Panc1 (cell line): ENCODE measurements at regions not wholly inside any gene's neighbourhood (a gene's known extent, or its start where the extent isn't known, plus 50 kb on each side); places are given as distances from the start of the nearest gene placed in this dataset.

ENCODE experiments used
- TCF7L2 ChIP-seq: IDR thresholded peaks from 2 replicates; pipeline ENCODE4 v1.6.1; 2011; ENCODE audit warnings: mild to moderate bottlenecking, low read depth, low read length, inconsistent platforms
- TF ChIP-seq, protein P1 (sequence below): fragments of 450-650 bp; IDR thresholded peaks from 2 replicates; pipeline ENCODE4 v1.5.1; 2017; ENCODE audit warnings: mild to moderate bottlenecking

DNA sequence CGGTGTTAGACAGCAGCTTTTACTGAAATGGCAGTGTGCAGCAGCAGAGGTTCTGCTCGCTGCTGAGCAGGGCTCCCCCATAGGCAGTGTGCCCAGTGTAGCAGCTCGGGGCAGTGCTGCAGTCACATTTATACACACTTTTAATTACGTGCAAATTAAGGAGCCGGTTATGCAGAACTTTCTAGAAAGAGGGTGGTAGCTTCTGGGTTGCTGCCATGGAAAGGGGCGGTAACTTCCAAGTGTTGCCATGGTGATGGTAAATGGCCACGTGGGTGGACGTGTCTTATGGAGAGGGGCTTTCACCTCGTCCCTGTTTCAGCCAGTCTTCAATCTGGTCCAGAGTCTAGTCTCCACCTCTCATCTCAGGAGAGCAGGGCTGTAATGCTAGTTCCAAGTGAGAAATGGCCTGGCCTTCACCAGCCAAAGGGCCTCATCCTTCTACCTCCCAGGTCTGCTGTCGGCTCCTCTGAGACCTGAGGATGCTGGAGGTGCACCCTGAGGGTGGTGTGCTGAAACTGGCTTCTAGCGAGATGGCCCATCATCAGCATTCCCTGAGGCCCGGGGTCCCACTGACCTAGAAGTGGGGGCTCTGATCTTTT, 180.5 kb upstream of the PMEPA1 start:
- no peak for TF ChIP-seq TCF7L2
- TF ChIP-seq, protein P1, sequence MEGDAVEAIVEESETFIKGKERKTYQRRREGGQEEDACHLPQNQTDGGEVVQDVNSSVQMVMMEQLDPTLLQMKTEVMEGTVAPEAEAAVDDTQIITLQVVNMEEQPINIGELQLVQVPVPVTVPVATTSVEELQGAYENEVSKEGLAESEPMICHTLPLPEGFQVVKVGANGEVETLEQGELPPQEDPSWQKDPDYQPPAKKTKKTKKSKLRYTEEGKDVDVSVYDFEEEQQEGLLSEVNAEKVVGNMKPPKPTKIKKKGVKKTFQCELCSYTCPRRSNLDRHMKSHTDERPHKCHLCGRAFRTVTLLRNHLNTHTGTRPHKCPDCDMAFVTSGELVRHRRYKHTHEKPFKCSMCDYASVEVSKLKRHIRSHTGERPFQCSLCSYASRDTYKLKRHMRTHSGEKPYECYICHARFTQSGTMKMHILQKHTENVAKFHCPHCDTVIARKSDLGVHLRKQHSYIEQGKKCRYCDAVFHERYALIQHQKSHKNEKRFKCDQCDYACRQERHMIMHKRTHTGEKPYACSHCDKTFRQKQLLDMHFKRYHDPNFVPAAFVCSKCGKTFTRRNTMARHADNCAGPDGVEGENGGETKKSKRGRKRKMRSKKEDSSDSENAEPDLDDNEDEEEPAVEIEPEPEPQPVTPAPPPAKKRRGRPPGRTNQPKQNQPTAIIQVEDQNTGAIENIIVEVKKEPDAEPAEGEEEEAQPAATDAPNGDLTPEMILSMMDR = no peak
